PC-9 (cell line): ENCODE measurements at regions not wholly inside any gene's neighbourhood (a gene's known extent, or its start where the extent isn't known, plus 50 kb on each side); places are given as distances from the start of the nearest gene placed in this dataset.

ENCODE experiments used
- EZH2 ChIP-seq: fragments of 200-600 bp; sonication (generic); IDR thresholded peaks from 2 replicates; pipeline ENCODE4 v1.8.0; 2017; ENCODE audit warnings: antibody characterized with exemption, low read depth
- TF ChIP-seq, protein P1 (sequence below): fragments of 200-600 bp; sonication (generic); conservative IDR thresholded peaks from 2 replicates; pipeline ENCODE4 v1.6.1; 2017; ENCODE audit warnings: mixed run types, antibody characterized with exemption, mild to moderate bottlenecking, moderate library complexity

DNA sequence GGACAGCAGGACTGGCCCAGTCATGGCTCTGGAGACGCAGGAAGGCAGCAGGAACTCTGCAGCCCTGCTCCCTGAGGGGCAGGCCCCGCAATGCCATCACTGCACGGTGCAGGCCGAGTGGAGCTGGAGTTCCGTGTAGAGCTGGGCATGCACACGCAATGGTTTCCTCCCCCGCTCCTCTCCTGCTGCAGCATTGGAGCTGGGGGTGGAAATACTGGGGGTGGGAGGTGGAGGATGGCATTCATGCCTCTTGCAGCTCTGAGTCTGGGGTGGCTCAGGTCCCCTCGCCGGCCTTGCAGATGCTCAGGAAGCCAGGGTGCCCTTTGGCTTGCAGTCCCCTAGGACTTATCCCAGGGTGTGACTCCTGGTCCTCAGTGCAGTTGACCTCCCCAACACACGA, 78.3 kb upstream of the ASB18 start:
- TF ChIP-seq, protein P1, sequence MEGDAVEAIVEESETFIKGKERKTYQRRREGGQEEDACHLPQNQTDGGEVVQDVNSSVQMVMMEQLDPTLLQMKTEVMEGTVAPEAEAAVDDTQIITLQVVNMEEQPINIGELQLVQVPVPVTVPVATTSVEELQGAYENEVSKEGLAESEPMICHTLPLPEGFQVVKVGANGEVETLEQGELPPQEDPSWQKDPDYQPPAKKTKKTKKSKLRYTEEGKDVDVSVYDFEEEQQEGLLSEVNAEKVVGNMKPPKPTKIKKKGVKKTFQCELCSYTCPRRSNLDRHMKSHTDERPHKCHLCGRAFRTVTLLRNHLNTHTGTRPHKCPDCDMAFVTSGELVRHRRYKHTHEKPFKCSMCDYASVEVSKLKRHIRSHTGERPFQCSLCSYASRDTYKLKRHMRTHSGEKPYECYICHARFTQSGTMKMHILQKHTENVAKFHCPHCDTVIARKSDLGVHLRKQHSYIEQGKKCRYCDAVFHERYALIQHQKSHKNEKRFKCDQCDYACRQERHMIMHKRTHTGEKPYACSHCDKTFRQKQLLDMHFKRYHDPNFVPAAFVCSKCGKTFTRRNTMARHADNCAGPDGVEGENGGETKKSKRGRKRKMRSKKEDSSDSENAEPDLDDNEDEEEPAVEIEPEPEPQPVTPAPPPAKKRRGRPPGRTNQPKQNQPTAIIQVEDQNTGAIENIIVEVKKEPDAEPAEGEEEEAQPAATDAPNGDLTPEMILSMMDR = no peak
- TF ChIP-seq EZH2 = no peak
